ENCODE measurements at regions not wholly inside any gene's neighbourhood (a gene's known extent, or its start where the extent isn't known, plus 50 kb on each side); places are given as distances from the start of the nearest gene placed in this dataset.
"Not testable (repeated sequence)": the region's sequence is repeated elsewhere in the genome, so short reads cannot be mapped to it uniquely, and the experiment has no call there.

- not testable (repeated sequence) for TF ChIP-seq SUZ12 (IDR thresholded peaks at IDR 0.05; ENCODE audit: extremely low read depth, insufficient read depth, insufficient read length); YY1 (IDR thresholded peaks at IDR 0.05; ENCODE audit: insufficient read depth, insufficient read length); ZNF274 (IDR thresholded peaks at IDR 0.05; ENCODE audit: low read depth, low read length)
Measured at GRCh38 chr2:111427346-111427745, 306.6 kb downstream of the BCL2L11 start.

All from NT2/D1 (cell line).